Endothelial cell of hepatic sinusoid (primary cell): ENCODE measurements at regions not wholly inside any gene's neighbourhood (a gene's known extent, or its start where the extent isn't known, plus 50 kb on each side); places are given as distances from the start of the nearest gene placed in this dataset.

Experiments
- in situ Hi-C: cut with HindIII; loops from 2 replicates; pipeline ENCODE4 v1.10.0; 2017; ENCODE audit warnings: low sequenced_read_pairs

- in situ Hi-C loops = loop anchor here (5.0 kb wide), 1 partner anchor 61 kb away; no protein-coding TSS in a partner anchor
Observed at GRCh38 chr9:129323376-129323998, 145.4 kb upstream of the IER5L start.

DNA sequence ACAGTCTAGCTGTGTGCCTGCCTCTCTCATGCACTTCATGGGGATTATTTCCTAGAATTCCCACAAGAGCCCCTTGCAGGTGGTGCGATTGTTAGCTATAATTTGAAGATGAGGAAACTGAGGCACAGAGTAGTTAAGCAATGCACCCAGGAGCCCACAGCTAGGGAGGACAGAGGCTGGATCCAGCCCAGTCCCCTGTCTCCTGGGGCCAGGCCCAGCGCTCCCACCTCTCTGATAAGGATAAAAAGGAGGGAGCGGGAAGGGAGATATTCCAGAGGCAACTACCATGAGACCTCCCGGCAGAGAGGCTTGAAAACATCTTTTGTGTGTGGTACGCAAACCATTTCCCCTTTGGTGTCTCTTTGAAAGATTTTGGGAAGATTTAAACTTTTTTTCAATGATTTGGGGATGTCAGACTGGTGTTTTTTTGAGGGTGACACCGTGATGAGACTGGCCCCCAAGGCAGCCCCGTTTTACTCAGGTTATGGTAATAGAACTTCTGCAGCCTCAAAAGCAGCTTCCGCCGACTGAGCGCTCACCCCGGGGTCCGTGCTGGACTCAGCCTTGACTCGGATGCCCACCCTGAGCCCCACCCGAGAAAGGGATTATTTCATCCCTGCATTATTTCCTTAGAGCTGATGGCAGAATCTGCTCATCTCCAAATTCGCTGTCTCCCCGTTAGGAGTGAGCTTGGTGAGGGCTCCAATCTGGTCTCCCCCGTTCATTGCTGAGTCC is 144.7 kb upstream of the IER5L start:
- in situ Hi-C loops = loop anchor here (5.0 kb wide), 1 partner anchor 61 kb away; no protein-coding TSS in a partner anchor

- in situ Hi-C loops = loop anchor here (5.0 kb wide), 1 partner anchor 60 kb away; no protein-coding TSS in a partner anchor
Observed at GRCh38 chr9:129322022-129322621, 144.1 kb upstream of the IER5L start.

DNA sequence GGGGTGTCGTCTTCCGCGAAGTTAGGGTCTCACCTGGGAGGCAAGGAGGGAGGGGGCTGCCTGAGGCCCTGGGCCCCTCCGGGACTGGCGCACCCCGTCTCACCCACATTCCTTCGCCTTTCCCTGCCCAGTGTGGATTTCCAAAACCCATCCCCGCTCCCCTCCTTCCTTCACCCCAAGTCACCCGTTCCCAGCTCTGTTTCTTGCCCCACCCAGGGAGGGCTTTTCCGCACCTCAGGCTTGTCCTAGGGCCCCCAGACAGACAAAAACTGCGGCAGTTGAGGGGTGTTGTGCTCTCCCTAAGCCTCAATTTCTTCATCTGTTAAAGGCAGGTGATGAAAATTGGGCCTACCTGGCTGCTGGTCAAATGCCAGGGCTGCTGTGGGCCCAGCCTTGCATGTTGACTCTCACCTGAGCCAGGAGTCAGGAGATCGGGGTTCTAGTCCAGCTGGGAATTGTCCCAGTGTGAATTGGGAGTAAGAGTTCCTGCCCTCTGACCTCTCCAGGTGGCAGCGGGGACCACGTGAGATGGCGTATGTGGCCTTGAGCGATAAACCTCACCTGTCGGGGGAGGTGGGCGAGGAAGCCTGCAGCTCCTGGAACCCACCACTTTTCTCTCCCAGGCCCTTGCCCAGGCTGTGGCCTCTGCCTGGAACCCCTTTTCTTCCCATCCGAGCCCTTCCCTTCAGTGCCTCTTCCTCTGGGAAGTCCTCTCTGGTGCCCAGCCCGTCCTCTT is 143.4 kb upstream of the IER5L start:
- in situ Hi-C loops = loop anchor here (5.0 kb wide), 1 partner anchor 59 kb away; no protein-coding TSS in a partner anchor

- in situ Hi-C loops = loop anchor here (5.0 kb wide), 1 partner anchor 58 kb away; no protein-coding TSS in a partner anchor
Observed at GRCh38 chr9:129320575-129321285, 142.7 kb upstream of the IER5L start.

GRCh38 chr9:129319938-129320481 is 141.9 kb upstream of the IER5L start:
- in situ Hi-C loops = loop anchor here (5.0 kb wide), 1 partner anchor 58 kb away; no protein-coding TSS in a partner anchor

- in situ Hi-C loops = no loop called here
Observed at GRCh38 chr9:129319076-129319937, 141.2 kb upstream of the IER5L start.

DNA sequence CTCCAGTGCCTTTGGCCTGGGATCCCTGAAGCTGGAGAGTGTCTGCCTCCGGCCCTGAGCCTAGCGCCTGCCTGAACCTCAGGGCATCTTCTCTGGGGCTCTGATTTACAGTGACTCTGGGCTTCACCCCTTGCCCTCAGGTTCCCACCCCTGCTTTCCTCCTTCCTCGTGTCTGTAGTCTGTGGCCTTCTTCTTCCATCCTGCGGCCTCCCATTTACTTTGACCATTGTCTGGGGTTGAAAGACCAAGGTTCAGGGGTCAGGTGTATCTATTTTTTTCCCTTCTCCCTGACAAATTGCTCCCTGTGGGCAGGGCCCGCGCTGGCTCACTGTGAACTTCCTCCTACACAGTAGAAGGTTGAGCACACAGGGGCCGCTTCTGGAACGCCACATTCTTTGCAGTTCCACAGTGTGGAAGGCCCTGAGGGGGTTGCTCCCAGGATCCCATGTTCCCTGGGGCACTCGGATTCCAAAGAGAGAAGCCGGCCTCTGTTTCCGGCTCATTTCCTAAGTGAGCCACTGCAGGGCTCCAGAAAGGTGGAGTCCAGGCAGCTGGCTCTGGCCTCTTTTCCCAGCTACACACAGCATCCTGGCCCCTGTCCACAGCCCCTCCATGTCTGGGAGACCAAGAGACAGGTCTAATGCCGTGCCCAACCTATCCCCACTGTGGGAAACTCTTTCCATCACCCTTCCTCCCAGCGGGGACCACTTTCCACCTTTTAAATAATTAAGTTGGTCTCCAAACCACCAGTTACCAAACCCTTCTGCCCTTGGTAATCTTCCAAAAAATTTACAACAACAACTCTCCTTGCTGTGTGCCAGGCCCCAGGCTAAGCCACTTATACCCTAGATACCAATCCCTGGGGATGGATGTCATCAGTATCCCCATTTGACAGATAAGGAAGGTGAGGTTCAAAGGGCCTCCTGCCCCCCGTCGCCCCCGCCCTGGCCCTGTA is 140.3 kb upstream of the IER5L start:
- in situ Hi-C loops = no loop called here

GRCh38 chr9:129317179-129318011 is 139.3 kb upstream of the IER5L start:
- in situ Hi-C loops = no loop called here

- in situ Hi-C loops = no loop called here
Observed at GRCh38 chr9:129316281-129317030, 138.4 kb upstream of the IER5L start.

GRCh38 chr9:129313331-129313955 is 135.4 kb upstream of the IER5L start:
- in situ Hi-C loops = no loop called here

DNA sequence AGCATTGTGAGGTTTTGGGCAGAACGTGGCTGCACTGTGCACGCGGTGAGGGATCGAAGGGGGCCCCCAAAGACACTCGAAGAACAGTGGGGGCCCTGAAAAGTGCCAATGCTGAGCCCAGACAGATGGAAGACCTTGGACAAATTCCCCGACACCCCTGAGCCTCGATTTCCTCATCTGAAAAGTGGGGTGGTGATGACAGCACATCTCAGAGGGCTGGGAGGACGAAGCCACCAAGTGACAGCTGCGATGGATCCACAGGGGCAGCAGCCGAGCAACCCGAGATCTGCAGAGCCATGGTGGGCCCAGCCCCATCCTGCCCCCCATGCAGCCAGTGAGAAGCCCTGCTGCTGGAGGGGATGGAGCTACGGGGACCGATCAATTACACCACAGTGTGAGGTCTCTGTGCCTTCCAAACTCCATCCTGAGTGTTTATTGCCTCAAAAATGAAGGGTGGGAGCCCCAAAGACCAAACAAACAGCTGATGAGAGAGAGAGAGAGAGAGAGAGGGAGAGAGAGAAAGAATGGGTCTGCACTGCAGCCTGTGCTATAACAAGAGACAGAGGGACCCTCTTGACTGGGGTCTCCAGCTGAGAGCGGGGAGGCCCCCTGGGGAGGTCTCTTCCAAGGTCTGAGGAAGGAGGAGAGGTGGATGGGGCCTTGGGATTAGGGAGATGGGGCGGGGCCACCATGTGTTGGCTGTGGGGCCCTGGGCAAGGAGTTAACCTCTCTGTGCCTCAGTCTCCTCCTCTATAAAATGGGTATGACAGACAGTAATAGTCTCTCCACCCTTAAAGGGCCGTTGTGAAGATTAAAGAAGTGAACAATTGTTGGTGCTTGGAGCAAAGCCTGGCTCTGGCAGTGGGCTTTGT is 134.4 kb upstream of the IER5L start:
- in situ Hi-C loops = no loop called here

GRCh38 chr9:129311643-129312042 is 133.6 kb upstream of the IER5L start:
- in situ Hi-C loops = no loop called here

- in situ Hi-C loops = no loop called here
Observed at GRCh38 chr9:129310666-129311350, 132.7 kb upstream of the IER5L start.

GRCh38 chr9:129309906-129310305 is 131.8 kb upstream of the IER5L start:
- in situ Hi-C loops = no loop called here
